NK-92 treated with Interleukin-12 subunit alpha and Interleukin-12 subunit beta, amount 100 ng/mL, for 24 hours (cell line): ENCODE measurements at regions not wholly inside any gene's neighbourhood (a gene's known extent, or its start where the extent isn't known, plus 50 kb on each side); places are given as distances from the start of the nearest gene placed in this dataset.

ENCODE experiments used
- DNase-seq: peaks from one replicate; lab custom pipeline; 2025; lab: John Stamatoyannopoulos, UW

GRCh38 chr20:37598100-37598543 lies 70.4 kb upstream of the BLCAP start:
- no peak for DNase-seq

GRCh38 chr20:37596890-37597536 lies 69.3 kb upstream of the BLCAP start:
- no peak for DNase-seq

- no peak for DNase-seq
Observed at GRCh38 chr20:37596168-37596567, 68.5 kb upstream of the BLCAP start.

- DNase-seq, result no peak
Observed at GRCh38 chr20:37593710-37594109, 66.0 kb upstream of the BLCAP start.

- DNase-seq, result no peak
Observed at GRCh38 chr20:37590938-37591490, 63.3 kb upstream of the BLCAP start.

- no peak for DNase-seq
Observed at GRCh38 chr20:37586078-37586477, 58.4 kb upstream of the BLCAP start.

GRCh38 chr20:37584238-37584807 lies 56.6 kb upstream of the BLCAP start:
- DNase-seq, result no peak

- no peak for DNase-seq
Observed at GRCh38 chr20:37581246-37581645, 53.6 kb upstream of the BLCAP start.

GRCh38 chr20:37580069-37580468 lies 52.4 kb upstream of the BLCAP start:
- no peak for DNase-seq

- no peak for DNase-seq
Observed at GRCh38 chr20:37579106-37579505, 51.4 kb upstream of the BLCAP start.

- DNase-seq, result no peak
Observed at GRCh38 chr20:37577981-37578380, 50.3 kb upstream of the BLCAP start.
